Stimulated activated CD4-positive, alpha-beta T cell treated with anti-CD3 and anti-CD28 coated beads, Interleukin-4, amount 100 ng/mL, for 4 hours (primary cell): ENCODE measurements at regions not wholly inside any gene's neighbourhood (a gene's known extent, or its start where the extent isn't known, plus 50 kb on each side); places are given as distances from the start of the nearest gene placed in this dataset.

ENCODE experiments used
- DNase-seq, 2 experiments: peaks; one replicate each; pipeline ENCODE4 v3.0.0-alpha.2; 2020

DNA sequence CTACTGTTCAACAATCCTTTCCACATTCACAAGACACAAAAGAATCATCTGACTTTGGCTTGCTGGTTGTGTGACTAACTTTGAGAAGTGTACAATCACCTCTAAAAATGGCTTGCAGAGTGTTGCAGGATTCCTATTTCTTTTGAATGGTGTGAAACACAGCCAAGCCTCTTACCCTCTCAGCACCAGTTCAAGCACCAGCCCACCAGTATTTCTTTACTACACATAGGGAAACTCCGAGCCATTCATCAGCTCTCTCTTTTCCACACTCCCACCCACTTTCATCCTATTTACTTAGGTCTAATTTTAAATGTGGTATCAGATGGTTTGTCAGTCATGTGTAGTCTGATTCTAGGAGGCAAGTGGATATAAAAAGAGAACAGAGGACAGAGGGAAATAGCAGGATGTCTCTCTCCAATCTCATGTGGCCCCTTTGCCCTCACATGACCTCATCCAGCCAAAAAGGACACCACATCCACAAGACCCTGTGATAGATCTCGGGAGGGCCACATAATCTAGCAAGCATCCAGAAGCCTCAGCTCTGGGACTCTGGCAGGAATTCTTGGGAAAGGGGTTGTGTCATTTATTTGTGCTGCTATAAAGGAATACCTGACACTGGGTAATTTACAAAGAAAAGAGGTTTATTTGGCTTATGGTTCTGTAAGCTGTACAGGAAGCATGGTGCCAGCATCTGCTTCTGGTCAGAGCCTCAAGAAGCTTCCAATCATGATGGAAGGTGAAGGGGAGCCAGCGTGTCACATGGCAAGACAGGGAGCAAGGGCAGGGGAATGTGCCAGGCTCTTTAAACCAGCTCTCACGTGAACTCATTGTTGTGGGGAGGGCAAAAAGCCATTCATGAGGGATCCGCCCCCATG lies 66.8 kb upstream of the NEBL start:
- no peak for DNase-seq

DNA sequence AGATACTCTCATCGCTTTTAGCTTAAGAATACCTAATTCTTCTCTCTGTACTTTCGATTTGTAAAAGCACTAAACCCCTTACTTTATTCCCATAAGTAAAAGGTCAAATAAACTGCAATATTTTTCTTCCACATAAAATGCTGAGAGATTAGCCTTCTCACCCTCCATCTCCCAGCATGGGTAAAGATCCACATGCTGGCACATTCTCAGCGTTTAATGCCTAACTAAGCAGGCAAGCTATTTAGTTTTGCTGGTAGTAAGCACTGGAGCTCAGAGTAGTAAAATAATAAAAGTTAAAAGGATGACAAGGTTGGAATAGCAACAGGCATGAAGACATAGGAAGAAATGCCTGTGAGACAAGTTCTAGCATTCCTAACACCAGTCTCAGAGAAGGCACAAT lies 65.9 kb upstream of the NEBL start:
- DNase-seq: no peak

DNA sequence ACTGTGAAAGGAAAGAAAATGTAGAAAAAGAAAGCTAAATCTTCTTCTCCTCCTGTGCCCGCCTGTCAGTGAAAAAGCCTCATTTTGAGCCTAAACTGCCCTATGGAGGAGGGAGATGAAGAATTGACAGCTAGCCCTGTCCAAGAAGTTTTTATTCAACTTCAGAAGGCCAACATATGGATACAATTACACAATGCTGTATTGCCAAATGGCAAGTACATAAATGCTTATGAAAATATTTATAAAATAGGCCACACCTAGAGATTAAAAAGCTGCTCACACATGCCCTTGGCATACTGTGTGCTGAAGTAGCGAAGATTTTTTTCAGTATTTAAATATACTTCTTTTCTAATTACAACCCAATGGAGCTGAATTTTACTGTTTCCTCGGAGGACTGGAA lies 65.1 kb upstream of the NEBL start:
- no peak for DNase-seq

DNA sequence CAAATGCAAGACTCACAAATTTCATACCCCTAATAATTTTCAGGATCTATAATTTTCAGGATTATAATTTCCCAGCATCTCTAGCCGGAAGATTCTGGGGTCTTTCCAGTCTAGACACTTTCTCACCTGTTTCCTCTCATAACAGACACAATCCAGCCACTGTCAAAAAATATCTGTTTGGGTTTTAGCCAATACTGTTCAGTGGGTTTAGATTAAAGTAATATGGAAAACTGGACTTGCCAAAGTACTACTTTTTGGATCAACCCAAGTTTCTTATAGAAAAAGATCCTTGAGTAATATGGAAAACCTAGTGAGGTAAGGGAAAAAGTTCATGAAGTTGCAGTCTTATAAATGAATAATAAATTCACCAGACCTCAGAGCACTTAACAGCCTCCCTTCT lies 62.1 kb upstream of the NEBL start:
- no peak for DNase-seq

DNA sequence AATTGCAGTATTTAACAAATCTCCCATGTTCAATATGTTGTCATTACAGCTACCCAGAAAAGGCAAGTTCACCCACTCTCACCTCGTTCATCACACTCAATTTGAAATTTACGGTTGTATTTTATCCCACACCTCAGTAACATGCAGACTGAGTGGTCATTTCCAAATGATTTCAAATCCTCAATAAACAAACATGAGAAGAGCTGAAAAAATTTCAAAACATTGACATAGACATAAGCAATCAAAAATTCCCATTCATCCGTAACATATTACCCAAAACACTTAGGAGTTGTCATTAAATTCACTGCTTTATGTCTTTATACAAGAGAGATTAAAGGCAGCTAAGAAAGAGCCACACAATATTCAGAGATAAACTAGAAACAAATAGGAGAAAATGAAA lies 61.7 kb upstream of the NEBL start:
- DNase-seq: no peak

DNA sequence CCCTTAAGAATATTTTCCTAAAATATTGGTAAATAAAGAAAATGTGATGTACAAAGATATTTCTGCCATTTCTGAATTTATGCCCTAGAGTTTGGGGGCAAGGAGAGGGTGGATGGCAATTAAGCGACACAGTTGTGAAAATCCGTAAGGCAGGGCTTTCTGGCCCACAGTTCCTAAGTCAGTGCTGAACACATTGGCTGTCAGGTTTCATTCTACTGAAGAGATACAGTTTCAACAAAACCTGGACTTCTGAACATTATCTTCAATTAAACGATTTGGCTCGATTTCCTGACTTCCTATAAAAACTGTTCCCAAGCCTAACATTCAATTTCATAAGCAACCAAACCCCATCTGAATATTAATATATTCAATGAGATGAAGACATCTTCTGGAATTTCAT lies 61.1 kb upstream of the NEBL start:
- DNase-seq: no peak

DNA sequence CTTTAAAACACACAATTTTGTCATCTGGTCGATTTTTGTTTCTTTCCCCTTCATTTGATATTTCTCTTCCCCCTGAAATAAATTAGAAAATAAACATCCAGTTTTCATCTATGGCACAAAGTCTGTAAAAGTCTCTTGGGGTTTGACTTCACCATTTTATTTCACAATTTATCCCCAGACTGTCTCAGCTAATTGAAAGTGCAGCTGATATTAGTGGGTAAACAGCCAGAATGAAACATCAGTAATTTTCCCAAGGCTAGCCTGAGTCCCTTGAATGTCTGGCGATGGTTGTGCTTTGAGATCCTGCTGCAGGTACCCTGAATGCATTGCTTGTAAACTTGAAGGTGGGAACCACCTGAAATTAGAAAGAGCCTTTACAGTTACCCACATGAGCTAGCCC lies 60.6 kb upstream of the NEBL start:
- no peak for DNase-seq

DNA sequence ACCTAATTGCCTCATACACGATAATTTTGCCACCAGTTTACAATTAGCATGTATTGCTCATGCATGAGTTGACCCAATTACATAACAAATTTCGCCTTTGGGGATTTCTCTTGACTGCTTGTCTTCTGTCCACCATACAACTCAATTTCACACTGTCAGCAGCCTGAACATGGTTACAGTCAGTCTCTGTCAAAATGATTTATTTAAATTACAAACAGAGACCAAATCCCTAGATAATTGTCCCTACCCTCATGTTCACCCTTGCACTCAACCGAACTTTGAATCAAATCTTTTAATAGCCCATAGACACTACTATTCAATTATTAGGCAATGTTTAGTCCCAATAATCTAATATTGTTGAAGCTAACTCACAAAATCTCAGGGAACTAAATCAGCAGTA lies 59.7 kb upstream of the NEBL start:
- DNase-seq: no peak

DNA sequence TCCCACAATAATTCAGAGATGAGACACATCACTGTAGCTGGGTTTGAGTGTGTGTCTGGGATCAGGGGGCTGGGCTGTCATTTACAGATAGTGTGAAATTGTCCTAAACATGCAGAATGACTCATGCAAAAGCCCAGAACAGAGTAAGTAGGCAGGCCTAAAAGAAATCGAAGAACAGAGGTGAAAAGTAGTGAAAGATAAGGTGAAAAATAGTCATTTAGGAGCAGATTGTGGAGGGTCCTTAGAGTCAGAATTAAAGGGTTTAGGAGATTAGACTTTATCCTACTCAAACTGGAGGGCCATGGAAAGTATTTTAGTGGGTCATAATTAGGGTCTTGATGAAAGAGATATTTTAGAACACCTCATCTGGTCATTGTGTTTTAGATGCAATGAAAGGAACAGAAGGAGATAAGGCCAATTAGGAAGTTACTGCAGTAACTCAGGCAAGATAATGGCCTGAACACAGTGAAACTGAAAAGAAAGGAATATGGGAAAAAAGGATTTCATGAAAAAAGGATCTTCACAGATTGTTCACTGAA lies 58.3 kb upstream of the NEBL start:
- DNase-seq: no peak

DNA sequence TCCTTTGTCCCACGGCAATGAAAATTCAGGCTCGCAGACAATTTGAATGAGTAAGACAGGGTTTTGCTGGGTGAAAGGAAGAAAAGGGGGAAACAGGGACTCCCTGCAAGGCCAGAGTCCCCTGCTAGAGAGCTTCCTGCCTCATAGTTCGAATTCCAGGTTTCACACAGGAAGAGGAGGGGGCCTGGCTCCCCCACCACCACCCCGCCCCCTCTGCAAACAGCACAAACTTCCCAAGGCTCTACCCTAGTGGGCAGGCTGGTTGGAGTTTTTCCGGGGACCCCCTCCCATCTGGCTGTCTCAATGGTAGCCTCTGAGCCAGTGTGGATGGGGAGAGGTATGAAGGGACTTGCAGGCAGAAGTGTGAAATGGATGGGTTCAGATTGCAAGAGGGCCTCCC lies 57.4 kb upstream of the NEBL start:
- no peak for DNase-seq

DNA sequence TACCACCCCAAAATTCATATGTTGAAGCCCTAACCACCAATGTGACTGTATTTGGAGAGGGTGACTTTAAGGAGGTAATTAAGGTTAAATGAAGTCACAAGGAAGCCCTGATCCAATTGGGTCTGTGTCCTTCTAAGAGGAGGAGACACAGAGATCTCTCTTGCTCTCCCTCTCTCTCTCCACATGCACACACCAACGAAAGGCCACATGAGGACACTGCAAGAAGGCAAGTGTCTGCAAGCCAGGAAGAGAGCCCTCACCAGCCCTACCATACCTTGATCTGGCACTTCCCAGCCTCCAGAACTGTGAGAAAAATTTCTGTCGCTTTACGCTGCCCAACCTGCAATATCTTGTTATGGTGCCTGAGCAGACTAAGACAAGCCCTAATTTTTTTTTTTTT lies 56.0 kb upstream of the NEBL start:
- no peak for DNase-seq

DNA sequence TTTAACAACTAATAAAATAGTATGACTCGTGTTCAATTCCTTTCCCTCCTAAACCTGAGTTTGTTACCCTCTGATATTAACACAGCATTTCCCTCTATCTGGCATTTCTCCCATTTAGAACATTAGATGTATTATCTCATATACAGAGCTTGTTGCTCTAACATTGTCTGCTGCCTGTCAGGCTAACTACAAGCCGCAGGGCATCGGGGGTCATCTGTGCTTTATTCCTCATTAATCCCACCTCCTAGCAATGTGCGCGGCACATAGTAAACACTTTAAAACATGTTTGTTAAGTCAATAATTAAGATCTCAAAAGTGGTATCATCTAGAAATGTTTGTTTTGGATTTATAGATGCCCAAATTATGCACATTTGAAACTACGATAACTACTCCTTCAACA lies 52.9 kb upstream of the NEBL start:
- no peak for DNase-seq

DNA sequence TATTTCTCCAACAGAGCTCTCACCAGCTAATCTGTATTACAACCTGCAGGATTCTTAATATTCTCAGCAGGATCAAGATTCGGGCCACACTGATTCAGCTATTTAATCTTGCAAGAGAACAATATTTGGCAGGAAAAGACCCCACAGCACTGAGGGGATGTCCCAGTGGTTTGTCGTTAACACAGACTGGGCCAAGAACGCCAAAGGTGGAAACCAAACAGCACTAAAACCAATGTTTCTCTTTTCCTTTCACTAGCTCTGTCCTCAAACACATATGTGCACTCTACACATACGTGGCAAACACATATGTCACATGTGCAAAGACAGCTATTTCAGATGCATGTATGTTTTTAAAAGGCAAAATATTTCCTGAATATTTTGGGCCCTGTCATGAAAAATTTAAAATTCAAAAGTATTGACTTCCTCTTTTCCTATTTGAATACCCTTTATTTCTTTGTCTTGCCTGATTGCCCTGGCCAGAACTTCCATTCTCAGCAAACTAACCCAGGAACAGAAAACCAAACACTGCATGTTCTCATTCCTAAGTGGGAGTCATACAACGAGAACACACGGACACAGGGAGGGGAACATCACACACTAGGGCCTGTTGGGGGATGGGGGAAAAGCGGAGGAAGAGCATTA lies 51.7 kb upstream of the NEBL start:
- DNase-seq: no peak
